COLO829 (cell line): ENCODE measurements at regions not wholly inside any gene's neighbourhood (a gene's known extent, or its start where the extent isn't known, plus 50 kb on each side); places are given as distances from the start of the nearest gene placed in this dataset.
A peak's percentile ranks its signal among the peaks of the same experiment; 100 is the strongest.
"Not testable (repeated sequence)": the region's sequence is repeated elsewhere in the genome, so short reads cannot be mapped to it uniquely, and the experiment has no call there.

Experiments
- DNase-seq: peaks from one replicate; pipeline ENCODE4 v3.0.0; 2012; ENCODE audit warnings: low spot score

DNA sequence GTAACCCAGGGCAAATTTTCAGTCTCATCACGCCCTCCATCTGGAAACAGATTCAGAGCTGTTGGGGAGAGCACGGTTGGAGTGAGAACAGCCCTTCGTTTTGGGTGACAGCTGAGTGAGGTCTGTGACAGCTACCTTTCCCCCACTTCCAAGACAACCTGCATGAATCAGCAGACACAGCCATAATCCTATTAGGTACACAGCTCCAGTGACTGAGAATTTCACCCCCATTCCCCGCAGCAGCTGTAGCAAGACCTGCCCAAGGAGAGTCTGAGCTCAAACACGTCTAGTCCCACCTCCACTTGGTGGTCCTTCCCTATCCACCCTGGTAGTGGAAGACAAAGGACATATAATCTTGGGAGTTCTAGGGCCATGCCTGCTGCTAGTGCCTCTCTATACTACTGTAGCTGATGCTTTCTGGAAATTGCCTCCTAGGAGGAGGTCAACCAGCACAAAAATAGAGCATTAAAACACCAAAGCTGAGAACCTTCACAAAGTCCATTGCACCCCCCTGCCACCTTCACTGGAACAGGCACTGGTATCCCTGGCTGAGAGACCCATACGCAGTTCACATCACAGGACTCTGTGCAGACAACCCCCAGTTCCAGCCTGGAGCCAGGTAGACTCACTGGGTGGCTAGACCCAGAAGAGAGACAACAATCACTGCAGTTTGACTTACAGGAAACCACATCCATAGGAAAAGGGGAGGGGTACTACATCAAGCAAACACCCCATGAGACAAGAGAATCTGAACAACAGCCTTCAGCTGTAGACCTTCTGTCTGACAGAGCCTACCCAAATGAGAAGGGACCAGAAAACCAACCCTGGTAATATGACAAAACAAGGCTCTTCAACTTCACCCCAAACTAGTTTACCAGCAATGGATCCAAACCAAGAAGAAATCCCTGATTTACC, 448.6 kb upstream of the CBLB start:
- no peak for DNase-seq

DNA sequence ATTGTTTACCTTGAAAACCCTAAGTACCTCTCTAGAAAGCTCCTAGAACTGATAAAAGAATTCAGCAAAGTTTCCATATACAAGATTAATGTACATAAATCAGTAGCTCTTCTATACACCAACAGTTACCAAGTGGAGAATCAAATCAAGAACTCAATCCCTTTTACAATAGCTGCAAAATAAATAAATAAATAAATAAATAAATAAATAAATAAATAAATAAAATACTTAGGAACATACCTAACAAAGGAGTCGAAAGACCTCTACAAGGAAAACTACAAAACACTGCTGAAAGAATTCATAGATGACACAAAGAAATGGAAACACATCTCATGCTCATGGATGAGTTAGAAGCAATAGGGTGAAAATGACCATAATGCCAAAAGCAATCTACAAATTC, 452.6 kb upstream of the CBLB start:
- not testable (repeated sequence) for DNase-seq

DNA sequence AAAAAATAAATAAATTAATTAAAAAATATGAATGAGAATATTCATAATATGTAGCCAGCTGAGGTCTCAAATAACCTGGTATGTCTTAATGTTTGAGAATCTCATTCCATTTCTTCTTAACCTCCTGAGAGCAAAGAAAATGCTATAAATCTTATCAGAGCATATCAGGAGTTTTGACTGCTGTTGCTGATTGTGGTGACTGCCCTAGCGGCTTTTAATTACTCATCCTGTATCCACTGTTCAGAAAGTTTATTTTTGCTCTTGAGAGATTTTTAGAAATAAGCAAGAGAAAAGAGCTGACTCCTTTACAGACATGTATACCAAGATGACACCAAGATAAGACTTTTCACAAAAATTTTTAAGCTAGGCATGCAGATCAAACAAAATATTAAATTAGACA, 454.8 kb upstream of the CBLB start:
- DNase-seq, result no peak

- peak; percentile 7 for DNase-seq
Measured at GRCh38 chr3:106326941-106327695, 458.3 kb upstream of the CBLB start.

- DNase-seq, result no peak
Measured at GRCh38 chr3:106327696-106328025, 458.8 kb upstream of the CBLB start.

DNA sequence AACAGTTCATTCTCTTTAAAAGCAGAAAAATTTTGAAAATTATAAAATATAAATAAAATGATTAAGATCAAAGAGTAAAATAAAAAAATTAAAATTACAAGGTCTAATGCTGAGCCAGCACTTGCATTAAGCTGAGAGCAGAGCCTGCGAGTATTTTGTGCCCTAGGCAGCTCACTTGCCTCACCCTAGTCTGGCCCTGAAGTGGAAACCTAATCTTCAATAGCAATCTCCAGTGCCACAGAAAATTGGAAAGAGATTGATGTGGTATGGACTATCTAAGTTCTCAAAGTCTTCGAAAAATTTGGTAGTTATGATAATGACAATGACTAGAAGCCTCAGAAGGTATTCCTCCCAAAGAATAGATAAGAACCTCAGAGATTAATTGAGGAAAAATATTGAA, 459.4 kb upstream of the CBLB start:
- DNase-seq, result no peak

DNA sequence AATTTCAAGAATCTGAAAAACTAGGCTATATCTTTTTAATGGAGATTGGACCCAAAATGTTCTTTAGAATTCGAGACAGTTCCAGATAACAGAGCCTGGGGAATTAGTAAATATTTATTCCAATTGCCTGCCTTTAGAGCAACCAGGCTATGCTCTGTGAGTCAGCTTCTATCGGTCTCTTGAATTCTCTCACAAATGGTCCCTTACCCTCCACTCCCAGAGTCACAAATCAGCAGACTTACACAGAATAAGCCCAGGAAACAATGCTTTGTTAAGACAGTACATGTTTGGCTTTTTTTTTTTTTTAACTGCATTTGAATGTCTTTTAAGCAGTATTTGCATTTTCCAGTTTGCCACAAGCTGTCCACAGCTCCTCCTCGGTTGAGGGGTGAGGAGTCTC, 460.7 kb upstream of the CBLB start:
- no peak for DNase-seq

- no peak for DNase-seq
Measured at GRCh38 chr3:106331636-106332035, 462.8 kb upstream of the CBLB start.

DNA sequence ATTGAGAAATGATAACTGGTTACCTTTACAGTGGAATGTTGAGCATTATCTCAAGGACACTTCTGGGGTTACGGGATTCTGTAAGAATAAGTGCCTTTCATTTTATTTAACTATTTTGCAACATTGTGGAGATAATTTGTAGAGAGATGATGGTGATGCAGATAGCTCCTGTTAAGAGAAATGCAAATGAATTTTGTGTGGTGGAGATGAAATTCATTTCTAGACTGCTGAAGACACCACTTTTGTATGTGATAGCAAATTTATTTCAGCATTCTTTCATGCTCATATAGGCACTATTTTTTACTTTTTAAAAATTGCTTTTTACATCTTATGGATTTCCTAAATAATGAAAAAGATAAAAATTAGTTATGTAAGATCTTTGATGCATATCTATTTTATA, 463.3 kb upstream of the CBLB start:
- no peak for DNase-seq

- DNase-seq, result no peak
Measured at GRCh38 chr3:106332884-106333283, 464.1 kb upstream of the CBLB start.

DNA sequence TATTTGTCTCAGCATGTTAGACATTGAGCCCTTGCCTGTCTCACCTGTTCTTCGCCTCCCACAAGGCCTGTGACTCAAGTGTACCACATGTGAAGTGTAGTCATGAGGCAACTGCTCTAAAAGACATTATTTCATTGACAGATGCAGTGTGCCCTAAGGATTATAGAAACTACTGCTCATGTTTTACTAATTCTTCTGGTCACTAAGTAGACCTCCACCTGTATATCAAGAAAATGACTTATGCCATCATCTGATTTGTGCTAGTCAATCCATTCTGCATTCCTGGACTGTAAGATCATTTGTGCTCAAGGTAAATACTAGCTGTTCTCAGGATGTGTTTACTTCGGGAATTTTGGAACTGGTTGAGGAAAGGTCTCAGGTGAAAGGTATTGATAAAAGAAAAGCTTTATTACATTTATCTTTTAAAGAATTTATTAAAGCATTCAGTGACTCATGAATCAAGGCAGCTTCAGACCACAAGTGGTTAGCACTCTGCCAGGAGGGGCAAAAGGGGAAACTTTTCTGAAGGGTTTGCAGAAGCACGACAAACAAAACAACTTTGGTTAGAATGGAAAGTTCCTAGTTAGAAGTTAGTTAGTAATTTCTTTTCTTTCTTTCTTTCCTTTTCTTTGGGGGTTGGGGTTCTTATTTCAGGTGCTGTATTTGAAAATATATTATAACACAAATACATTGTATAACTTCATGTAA, 465.3 kb upstream of the CBLB start:
- DNase-seq, result no peak

- no peak for DNase-seq
Measured at GRCh38 chr3:106336619-106337018, 467.8 kb upstream of the CBLB start.

DNA sequence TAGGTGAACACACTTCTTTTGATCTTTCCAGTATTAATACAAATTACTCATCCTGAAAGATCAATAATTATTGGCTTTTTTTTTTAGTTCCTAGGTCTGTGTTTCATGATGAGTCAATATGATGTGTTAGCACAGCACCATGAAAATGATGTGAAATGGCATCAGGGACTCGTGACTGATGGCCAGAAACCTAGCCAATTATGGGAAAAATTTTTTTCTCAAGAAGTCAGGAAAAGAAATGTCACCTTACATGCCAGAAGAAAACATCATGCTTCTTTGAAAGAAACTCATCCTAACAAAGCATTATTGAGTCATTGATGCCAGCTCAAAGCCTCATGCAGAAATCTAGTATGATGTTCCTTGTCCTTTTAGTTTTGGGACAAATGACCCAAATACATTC, 468.3 kb upstream of the CBLB start:
- no peak for DNase-seq

DNA sequence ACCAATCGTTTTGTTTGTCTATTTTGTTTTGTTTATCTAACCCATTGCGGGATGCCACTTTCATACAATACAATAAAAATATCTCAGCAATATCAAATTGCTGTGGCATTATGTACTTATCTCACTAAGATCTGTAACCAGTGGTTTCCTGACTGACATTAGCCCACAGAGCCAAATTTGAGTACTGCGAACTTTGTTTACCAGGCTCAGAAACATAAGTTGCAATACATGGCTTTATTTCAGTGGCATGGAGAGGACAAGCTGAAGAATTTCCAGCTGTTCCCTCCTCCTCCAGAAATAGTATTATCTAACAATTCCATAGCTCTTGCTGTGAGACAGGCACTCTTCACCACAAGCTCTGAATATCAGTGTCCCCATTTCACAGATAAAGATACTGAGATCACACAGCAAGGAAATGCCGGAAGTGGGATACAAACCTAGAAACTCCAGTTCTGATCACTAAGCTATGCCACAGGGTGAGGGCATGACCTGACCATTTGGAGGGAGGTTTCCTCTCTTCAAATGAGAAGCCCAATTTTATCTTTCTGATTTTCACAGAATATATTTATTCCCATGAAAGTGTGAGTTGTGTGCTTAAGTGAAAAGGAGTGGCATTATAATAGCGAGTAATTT, 469.9 kb upstream of the CBLB start:
- DNase-seq, result no peak

DNA sequence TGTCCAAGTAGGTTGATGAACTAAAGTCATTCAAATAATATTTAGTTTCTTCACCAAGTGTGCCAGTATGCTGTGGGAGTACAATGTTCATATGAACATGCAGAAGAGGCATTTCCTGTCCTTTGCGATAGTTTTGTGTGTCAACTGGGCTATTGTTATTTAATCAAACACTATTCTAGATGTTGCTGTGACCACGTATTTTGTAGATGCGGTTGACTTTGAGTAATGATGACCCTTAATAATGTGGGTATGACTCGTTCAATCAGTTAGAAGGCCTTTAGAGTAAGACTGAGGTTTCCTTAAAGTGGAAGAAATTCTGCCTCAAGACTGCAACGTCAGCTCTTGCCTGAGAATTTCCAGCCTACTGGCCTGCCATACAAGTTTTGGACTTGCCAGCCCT, 470.7 kb upstream of the CBLB start:
- no peak for DNase-seq

DNA sequence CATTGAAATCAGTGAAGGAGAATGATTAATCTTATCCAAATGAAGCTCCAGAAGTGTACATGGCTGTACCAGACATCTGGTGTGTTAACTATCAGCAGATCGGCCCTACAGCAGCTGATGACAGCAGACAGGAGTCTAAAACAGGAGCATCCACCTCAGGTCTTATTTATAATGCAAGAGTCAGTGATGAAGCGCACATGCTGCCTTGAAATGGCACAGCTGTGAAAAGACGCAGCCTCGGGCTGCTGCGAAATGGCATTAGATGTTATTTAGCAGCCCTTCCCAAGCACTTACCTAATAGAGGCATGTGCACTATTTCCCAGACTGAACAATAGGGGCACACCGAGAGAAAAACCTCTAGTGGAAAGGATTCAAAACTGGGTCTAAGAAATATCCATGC, 472.3 kb upstream of the CBLB start:
- no peak for DNase-seq

DNA sequence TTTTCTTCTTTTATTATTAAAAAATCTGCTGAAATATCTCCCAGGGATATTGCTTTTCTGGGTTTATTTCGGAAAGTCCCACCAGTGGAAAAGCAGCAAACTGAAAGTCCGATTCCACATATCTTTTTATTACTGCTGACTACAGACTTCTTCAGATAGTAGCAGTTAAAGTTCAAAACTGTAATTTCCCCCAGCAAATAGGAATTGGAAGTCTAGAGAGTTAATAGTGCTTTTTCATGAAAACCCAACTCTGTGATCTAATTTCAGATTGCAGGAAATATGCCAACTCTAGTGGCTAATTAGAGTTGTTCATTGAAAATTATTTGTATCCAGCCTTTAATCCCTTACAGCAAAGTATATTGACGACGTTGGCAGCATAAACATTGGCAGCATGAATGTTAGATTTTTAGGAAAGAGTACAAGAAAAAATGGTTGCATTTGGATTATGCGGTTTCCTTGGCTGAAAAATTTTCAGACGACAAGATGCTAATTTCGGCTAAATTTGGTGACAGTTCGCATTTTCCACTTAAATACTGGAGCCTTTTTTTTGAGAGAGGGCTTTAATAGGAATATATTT, 472.9 kb upstream of the CBLB start:
- DNase-seq, result no peak

DNA sequence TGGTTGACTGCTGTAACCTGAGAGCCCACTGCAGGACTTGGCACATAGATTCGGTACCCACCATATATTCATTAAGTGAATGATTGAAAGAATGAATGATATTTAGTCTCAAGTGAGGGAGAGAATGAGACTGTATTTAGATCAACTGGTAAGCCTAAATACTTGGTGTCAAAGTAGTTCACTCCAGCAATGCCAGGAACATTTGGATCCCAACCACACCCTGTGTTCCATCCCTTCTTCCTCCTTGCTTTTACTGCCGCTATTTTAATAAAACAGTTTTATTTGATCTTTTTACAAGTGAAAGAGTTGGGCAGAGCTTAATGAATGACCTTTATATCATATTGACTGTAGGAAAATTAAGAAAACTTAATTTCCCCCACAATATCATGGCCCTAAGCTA, 473.6 kb upstream of the CBLB start:
- no peak for DNase-seq

DNA sequence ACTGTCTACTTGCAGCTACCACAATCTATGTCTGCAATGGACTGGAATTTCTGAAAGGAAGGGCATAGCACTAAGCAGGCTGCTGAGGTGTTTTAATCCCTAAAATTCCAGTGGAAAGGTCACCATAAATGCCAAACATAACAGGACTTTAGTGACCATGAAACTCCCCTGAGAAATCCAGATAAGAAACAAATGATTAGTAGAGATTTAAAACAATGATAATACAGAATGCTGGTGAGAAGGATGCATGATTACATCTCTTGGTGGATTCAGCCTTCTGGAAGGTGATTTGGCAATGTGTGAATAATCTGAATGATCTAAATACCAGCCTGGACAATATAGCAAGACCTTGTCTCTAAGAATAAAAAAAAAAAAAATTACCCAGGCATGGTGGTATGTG, 475.0 kb upstream of the CBLB start:
- no peak for DNase-seq

GRCh38 chr3:106345353-106346027, 476.7 kb upstream of the CBLB start:
- peak; percentile 54 for DNase-seq

DNA sequence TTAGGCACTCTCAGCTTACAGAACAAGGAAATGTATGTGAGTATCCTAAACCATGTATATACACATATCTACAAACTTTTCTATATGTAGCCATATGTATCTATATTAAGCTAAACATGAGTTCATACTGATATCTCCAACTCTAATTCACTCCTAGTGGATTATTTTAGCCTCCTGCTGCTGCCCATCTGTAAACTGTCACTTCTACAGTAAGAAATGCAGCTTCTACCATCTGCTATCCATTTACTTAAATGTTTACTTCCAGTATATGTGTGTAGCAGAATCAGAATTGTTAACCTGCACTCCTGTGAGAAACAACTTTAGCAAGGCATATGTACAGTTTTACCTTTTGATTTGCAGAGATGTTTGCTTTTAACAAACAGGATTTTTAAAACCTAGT, 478.5 kb upstream of the CBLB start:
- no peak for DNase-seq
